SK-N-MC (cell line): ENCODE measurements at regions not wholly inside any gene's neighbourhood (a gene's known extent, or its start where the extent isn't known, plus 50 kb on each side); places are given as distances from the start of the nearest gene placed in this dataset.

Experiments used
- FOXP2 ChIP-seq: optimal IDR thresholded peaks from 2 replicates; pipeline ENCODE3; 2011; ENCODE audit warnings: mild to moderate bottlenecking, moderate library complexity; ENCODE audit not compliant: insufficient read depth; ENCODE audit errors: extremely low read length, control extremely low read depth
- POLR2AphosphoS5 ChIP-seq: IDR thresholded peaks from 2 replicates; pipeline ENCODE4 v1.6.1; 2012; ENCODE audit warnings: mild to moderate bottlenecking, low read depth, low read length, borderline replicate concordance

DNA sequence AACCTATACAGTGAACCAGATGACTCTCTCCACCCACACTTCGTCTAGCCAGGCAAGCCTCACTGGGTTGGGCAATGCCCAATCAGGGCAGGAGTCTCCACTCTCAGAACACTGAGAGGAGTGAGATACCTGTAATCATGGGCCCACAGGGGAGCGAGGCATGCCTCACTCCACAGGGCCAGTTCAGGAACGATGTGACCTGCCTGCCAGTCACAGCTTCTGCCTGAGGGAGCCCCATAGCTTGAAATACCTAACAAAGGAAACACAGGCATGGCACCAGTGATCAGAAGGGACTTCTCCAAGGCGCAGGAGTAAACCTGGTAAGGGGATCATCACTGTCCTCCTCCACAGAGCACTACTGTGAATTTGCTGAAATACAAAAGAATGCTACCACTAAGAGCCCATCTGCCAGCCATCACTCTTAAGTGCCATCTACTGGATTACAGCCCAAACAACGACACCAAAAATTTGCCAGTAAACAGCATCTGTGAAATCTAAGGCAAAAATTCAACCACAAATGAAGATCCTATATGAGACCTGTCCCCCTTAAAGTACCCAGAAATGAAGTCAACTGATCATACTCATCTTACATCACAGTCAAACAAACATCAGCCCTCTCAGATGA lies 689.9 kb upstream of the SEMA6D start:
- no peak for TF ChIP-seq FOXP2
- no peak for TF ChIP-seq POLR2AphosphoS5
